Spleen (tissue), 7 donors: ENCODE measurements at regions not wholly inside any gene's neighbourhood (a gene's known extent, or its start where the extent isn't known, plus 50 kb on each side); places are given as distances from the start of the nearest gene placed in this dataset.

ENCODE experiments used
- CTCF ChIP-seq, 11 experiments: fragments of 200-600 bp in 7 of 11; fragments of 450-650 bp in 4 of 11; sonication (generic) in 4 of 11; IDR thresholded peaks in 8 of 11; conservative IDR thresholded peaks in 3 of 11; 1 replicate in 7 of 11; 2 replicates in 4 of 11; pipeline versions ENCODE4 v1.4.0 to v1.8.0; 2016 to 2021; ENCODE audit warnings: antibody characterized with exemption in 11 of 11, inconsistent platforms in 4 of 11, mild to moderate bottlenecking in 1 of 11
- POLR2A ChIP-seq, 3 donors: fragments of 450-650 bp; IDR thresholded peaks; one replicate each; pipeline ENCODE4 v1.5.1; 2017; ENCODE audit warnings: antibody characterized with exemption in 3 of 3, mild to moderate bottlenecking in 1 of 3
- POLR2AphosphoS5 ChIP-seq, 3 donors: sonication (generic); formaldehyde crosslinking; IDR thresholded peaks; one replicate each; pipeline ENCODE4 v1.5.1; 2017; ENCODE audit warnings: antibody characterized with exemption in 3 of 3
- donor health status: DM: no; HTN: no; CAD: no; lungs with moderate emphysema.
- donor health status: DM: no; HTN: no; CAD: no.
- donor health status: DM: no; HTN: no; CAD: no.

DNA sequence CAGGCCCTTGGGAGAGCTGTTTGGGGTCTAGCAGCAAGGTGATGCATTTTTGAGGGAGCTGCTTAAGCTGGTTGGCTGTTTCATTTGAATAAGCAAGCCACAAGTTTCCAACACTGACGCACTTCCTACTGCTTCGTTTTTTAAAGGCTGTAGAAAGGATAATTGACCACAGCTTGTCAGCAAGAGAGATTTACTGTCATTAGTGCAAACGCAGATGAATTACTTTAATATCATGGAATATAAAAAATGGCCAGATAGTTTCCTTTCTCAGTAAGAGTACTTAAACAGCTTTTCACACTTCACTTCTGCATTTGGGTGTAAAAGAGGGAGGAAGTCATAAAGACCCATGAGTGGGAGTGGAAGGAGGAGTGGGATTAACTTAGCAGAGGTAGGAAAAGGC, 61.5 kb downstream of the FZD1 start:
- no peak for TF ChIP-seq CTCF (IDR thresholded peaks at IDR 0.05 in 8 of 11, conservative IDR thresholded peaks at IDR 0.05 in 3 of 11)
- no peak for TF ChIP-seq POLR2AphosphoS5 (IDR thresholded peaks at IDR 0.05)
- TF ChIP-seq POLR2A (IDR thresholded peaks at IDR 0.05) = no peak
